ENCODE measurements at regions not wholly inside any gene's neighbourhood (a gene's known extent, or its start where the extent isn't known, plus 50 kb on each side); places are given as distances from the start of the nearest gene placed in this dataset.

DNA sequence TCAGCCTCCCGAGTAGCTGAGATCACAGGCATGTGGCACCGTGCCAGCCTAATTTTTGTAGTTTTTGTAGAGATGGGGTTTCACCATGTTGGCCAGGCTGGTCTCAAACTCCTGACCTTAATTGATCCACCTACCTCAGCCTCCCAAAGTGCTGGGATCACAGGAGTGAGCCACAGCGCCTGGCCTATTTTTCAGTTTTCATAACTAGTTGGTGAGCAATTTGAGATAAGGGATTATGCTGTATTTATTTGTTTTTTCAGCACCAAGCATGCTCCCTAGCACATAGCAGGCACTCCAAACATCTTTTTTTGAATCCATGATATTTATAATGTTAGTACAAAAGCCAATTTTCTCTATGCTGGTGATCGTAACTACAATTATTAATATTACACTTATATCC is 541.2 kb downstream of the SNAPC1 start:
- DNase-seq = no peak

DNA sequence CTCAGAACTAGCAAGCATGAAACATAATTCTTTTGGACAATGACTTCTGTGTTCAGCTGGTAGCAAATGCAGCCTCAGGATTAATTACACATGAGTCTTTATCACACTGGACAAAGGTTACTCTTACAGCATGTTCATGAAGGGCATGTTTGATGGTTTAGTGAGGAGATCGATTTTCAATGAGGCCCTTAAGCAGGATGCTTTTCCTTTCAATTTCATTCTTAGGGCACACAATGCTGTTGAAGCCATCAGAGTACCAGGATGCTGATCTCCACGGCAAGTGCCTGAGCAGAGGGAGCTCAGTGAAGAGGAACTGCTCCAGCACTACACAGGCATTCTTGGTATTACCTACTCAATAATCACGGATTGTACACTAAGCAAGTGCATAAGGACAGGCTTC is 542.0 kb downstream of the SNAPC1 start:
- DNase-seq = no peak

DNA sequence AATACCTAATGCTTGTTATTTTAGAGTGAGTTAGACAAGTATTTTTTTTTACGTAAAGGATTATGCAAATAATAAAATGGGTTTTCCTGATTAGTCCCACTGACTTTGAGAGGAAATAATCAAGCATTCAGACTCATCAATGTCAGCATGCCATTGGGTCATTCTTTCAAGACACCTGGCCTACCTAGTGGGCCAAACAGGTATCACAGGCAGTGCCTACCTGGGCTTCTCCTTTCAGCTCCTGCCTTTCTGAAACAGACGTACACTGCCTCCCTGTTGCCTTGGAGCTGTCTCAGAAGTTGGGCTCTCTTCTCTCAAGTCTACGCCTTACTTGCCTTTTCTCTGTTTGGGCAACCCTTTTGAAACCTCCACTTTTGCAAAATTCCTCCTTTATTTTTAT is 545.6 kb downstream of the SNAPC1 start:
- DNase-seq = no peak

DNA sequence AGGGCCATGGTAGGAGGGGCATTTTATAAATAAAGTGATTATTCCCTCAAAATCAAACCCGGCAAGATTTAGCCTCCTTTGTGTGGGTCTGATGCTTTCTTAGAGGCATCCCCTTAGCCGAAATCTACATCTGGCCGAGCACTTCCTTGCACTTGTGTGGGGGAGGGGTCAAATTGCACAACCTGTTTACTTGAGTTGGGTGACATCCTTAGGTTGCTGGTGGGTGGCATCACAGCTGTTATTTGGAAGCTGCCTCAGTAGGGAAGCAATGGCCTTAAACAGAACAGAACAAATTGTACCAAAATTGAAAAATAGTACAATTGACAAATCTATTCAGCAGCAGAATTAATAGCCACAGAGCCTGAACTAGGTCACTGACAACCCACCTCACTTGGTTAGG is 546.1 kb downstream of the SNAPC1 start:
- no peak for DNase-seq

DNA sequence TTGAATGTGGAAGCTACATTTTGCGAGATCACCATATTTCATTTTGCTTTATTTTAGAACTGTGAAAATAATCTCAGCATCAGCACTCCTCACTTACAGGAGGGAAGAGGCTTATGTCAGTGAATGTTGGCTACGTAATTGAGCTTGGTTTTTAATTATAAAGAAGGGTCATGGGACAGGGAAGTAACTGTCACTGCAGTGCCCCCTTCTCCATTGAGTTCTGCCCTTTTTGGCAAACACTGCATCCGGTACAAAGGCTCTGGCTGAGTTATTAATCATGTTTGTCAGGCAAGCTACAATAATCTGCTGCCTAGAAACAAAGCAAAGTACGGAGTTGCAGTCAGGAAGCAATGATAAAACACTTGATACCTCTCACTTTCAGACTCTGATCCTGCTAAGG is 546.7 kb downstream of the SNAPC1 start:
- DNase-seq = peak; percentile 57

DNA sequence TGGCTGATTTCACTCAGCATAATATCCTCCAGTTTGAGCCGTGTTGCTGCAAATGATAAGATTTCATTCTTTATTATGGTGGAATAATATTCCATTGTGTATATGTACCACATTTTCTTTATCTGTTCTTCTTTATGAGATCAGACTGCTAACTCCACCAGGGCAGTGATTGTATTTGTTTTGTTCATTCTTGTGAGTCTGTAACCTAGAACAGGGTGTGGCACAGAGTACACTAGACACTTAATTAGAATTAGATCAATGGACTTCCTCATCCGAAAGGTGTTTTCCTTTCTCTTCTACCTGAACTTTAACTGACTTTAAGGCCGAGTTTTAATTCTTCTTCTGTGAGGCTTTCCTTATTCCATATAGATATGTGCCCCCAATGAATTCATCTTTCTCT is 551.0 kb downstream of the SNAPC1 start:
- no peak for DNase-seq

DNA sequence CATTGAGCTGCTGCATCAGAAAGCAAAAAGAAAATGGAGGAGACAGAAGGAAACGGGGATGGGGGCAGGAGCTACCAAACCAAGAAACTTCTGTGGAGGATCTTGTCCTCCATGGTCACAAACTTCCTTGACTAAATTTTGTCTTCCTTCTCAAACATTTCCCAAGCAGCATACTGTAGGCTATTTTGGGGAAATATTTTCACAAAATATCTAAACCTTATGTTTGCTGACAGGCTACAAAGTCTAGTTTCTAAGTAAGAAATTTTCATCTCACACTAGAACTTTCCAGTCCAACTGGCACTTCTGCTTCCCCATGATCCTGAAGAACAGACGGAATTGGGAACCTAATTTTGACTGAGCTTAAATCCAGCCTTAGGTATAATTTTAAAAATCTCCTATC is 552.0 kb downstream of the SNAPC1 start:
- DNase-seq = no peak

DNA sequence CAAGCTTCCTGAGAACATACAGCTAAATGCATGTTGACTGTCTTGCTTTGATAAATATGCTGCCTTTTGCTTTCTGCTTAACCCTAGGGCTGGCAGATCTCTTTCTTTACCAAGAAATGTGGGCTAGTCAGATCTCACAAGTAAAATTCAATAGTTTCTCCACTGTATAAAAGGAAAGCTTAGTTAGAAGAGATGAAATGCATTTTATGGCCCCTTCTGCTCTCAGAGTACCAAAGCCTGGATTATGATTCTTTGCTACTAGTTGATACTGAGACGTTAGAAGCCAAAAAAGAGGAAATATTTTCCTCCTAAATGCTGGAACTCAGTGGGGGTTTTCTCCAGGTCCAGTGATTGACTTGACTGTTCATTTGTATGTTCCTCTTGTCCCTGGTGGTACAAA is 552.7 kb downstream of the SNAPC1 start:
- no peak for DNase-seq

DNA sequence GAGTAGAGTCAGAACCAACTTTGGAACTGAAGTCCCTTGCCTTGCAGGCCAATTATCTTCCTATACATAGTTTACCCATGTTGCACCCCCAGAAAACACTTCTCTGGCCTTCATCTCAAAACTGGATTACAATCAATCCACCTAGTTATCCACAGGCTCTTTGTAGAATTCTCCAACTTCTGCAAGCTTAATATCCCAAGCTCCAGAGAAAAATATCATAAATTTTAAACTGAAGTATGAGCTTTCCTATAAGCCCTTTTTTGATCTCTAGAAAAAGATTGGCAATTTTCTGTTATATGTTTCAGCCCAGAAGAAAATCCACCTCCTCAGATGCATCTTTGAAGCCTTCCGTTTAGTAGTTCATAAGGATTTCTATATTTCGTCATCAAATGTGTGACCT is 553.4 kb downstream of the SNAPC1 start:
- no peak for DNase-seq

DNA sequence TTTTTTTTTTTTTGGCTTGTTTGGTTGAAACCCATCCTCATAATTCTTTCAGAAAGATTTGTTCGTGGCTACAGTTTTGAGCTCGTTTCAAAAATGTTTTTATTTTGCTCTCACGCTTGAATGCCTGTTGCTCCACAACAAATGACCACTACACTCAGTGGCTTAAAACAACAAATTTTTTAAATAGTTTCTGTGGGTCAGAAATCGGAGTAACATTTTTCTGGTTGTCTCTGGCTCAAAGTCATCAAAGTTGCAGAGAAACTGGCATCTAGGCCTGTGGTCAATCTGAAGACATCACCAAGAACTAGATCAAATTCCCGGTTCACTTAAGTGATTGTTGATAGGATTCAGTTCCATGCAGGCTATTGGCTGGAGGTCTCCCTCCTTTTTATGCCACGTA is 560.0 kb downstream of the SNAPC1 start:
- no peak for DNase-seq

DNA sequence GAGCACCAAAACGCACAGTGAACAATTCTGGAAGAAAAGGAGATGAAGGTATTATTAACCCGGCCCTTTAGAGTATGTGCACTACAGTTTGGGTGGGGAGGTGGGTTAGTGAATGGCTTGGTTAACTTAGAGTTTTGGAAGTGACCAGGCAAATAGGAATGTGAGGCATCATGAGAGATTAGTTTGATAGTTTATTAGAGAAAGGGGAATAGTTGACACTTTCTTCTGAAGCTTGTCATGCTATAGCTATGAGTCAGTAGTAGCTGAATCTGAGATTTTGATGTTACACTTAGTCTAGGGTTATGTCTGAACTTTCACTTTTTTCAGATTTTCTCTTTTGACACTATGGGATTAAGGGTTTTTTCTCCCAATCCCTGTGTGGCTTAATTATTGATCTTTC is 567.2 kb downstream of the SNAPC1 start:
- no peak for DNase-seq

DNA sequence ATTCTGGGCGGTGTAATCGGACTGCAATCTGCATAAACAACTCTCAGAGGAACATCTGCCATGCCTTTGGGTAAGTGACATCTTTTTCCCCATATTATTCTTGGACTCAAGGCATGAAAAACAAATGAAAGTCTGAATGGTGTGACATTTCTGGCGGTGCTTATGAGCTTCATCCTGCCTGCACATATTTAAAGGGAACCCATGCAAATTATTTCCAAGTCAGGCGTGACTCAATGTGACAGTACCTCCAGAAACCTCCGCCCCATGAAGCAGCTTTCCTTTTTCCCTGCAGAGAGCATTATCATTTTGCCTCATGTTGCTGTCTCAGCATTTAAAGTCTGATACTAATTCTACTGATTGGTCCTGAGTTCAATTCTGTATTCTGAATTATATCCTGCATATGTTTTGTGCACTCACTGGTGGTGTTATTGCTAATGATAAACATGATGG is 585.4 kb downstream of the SNAPC1 start:
- no peak for DNase-seq

DNA sequence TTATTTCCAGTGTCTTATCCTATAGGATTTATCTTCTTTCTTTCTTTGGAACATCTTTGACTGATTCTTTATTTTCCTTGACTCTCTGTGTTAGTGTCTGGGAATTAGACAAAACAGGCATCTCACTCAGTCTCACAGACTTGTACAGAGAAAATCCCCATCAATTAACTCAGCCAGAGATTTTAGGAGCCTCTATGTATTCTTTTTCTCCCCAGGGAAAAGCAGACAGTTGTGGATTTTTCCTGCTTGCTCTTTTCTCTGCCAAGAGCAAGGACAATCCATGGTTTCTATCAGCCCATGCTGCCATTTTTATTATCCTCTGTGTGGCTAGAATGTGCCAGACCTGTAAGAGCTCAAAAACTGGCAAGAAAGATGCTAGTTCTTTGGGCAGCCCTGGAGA is 595.1 kb downstream of the SNAPC1 start:
- no peak for DNase-seq

DNA sequence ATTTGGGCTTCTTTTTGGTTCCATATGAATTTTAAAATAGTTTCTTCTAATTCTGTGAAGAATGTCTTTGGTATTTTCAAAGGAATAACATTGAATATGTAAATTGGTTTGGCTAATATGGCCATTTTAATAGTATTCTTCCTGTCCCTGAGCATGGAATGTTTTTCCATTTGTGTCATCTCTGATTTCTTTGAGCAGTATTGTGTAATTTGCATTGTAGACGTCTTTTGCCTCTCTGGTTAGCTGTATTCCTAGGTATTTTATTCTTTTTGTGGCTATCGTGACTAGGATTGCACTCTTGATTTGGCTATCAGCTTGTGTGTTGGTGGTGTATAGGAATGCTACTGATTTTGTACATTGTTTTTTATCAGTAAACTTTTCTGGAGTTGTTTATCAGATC is 601.9 kb downstream of the SNAPC1 start:
- DNase-seq = no peak

DNA sequence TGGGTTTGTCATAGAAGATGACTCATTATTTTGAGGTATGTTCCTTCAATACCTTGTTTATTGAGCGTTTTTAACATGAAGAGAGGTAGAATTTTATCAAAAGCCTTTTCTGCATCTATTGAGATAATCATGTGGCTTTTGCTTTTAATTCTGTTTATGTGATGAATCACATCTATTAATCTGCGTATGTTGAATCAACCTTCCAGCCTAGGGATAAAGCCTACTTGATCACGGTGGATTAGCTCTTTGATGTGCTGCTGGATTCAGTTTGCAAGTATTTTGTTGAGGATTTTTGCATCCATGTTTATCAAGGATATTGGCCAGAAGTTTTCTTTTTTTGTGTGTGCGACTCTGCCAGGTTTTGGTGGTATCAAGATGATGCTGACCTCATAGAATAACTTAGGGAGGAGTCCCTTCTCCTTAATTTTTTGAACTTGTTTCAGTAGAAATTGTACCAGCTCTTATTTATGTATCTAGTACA is 602.6 kb downstream of the SNAPC1 start:
- no peak for DNase-seq

DNA sequence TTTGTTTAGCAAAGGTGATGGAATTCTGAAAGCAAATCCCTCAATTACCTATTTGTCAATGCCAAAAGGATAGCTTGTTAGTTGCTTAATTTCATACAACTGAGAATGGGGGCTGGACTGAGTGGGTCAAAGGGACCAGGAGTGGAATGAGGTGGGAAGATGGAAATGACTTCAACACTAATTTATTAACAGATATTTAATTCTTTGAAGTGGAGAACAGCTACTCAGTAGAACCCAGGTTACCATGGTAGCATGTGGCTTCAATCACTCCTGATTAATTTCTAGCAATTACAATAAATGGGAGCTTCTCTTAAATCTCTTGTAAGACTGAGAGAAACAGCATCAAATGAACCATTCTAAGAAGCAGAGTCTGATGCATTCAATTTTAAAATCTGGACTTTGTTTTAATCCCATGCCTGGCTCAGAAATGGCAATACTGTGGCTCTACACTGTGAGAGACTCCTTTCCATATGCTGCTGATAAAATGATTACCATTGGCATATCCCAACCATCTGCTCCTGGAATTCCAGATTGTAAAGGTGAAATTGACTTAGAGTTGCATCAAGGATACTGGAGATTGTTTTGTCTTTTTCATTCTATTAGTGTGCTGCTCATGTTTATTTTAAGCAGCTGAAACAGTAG is 607.8 kb downstream of the SNAPC1 start:
- no peak for DNase-seq

DNA sequence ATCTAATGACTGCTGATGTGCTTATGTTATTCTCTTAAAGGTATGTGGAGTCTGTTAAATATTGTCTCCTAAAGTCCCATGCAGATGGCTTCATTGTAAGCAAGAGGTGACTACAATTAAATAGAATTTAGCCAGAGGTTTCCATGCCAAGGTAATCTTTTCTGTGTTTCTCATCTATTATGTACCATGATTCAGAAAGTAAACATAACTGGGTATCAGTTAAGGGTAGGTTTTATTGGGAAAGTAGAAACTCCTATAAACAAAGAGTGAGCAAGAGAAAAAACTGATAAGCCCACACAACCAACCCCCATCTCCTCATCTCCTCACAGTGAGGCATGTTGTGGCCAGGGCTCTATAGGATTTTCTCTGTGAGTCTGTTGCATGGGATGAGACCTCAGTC is 611.7 kb downstream of the SNAPC1 start:
- no peak for DNase-seq

DNA sequence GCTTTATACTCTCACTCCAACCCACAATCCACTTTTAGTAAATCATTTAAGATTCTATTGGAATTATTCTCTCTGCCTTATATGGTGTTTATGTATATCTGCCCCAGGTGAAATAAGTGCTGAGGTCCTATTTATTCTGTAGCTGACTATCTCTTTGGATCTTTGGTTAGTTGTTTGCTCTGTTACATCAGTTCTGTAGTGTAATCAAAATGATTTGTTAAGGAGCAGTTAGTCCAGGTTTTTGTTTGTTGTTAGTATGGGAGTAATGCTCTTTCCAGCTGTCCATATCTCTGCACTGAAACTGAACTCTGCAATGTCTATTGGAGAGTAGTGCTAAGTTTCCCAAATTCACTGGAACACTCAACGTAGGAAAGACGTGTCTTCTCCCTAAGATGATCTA is 615.8 kb downstream of the SNAPC1 start:
- DNase-seq = no peak

DNA sequence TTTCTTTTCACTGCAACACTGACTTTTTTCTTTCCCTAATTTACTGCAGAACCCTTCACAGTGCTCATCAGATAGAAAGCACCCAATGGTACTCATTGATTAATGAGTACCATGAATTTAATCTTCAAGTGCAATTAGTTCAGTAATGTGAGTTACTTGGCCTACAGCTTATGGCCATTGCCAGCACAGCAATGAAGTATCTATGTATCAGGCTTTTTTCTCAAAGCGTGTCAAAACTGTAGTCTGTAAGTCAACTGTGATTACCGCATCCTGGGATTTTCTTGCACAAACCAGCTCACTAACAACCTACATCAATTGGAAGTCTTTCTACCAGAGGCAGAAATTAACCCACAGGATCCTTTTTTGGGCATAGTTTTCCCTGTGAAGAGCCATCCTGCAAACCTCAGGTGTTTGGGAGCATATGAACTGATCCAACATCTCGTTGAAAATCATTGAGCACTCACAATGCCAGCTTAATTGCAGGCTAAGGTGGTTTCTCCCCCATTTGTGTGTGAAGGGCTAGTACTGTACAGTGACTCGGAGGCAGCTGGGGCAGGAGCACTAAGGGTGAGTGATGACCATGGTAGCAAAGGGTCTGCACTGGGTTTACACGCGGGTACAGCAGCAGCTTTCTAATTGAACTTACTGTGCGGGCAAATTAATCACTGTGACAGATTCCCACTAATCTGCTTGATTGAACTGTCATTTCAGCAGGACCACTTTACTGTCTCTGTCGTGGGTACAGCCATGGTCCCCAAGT is 619.3 kb downstream of the SNAPC1 start:
- no peak for DNase-seq

DNA sequence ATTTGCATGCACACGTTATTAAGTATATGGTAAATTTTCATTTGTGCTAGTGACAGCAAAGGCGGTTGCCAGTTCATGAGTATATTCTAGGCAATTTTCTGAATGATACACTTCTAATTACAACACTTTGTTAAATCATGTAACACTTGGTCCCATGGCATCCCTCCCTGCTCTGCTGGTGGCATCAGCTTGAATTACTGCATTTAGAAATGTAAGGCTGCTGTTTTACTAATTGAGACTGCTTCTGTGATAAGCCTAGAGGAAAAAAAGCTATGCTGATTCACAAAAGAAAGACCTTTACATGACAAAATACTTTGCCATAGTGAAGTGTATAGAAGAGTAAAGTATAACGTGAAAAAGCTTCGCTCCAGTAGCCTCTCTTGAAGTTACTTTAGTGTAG is 636.1 kb downstream of the KCNH5 start:
- no peak for DNase-seq

DNA sequence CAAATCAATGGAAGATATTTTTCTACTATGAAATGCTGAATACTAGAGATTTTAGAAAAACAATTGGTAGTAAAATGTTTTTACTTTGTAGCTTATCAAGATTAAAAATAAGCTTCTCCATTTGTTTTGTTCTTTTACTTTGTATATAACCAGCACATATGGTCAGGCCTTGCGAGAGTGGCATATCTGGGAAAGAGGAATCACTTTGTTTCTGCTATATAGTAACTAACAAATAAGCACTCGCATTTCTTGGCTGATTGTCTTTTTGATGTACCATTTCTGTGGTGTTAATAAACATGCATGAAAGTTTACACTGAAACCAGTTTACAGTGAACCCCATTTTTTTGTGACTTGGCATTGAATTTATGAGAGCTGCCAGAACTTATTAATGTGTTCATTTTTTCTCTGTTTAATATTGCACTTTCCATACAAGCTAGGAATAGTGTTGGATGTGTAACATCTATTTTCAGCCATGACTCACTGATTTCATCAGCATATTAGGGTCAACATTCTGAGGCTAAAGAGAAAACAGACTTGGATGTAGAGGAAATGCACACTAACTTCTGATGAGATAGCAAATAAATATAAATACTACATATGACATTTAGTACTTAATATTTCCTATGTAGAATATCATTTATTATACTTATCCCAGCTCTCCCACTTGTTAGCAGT is 635.5 kb downstream of the KCNH5 start:
- DNase-seq = no peak

DNA sequence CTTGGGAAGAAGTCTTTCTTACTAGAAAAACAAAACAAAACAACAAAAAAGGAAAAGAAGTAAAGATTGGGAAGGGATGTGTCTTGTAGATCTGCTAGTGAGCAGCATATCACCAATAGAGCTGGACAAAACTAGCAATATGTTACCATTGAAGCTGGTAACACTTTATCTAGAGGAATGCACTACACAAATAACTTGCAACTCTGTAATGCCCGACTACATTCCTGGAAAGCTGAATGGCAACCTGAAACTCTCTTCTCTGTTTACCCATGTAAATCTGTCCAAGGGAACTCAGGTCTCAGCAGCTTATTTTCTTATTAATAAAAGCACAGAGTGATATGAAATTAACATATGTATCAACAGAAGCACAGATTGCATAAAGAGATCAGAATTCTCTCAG is 624.4 kb downstream of the KCNH5 start:
- no peak for DNase-seq

DNA sequence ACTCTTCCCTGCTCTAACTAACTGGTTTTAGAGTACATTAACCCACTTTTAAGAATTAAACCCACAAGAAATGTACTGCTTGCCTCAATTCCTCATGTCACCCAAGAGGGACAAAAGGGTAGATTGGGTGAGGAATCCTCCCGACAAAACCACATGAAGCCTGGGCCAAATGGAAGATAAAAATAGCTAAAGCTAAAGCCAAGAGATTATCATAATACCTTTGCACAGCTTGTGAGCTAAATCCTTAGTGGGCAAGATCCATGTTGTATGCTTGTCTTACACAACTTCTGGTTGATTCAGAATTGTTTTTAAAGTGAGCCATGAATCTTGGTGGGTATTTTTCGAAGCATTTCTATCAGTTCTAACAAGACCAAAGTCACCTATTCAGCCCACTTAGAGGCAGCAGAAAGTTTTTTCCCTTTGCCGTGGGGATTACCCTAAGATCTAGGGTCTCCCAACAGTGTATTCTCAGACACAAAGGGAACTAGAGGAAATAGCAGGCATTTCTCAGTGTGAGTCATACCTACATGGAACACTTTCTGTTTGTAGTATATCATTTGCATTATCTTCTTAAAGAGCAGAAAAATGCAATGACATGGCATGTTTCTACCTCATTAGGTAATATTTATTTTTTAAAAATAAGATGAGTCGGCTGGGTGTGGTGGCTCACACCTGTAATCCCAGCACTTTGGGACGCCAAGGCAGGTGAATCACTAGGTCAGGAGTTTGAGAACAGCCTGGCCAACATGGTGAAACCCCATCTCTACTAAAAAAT is 616.6 kb downstream of the KCNH5 start:
- DNase-seq = no peak

Measured in COR-L47 (cell line).